ENCODE measurements at regions not wholly inside any gene's neighbourhood (a gene's known extent, or its start where the extent isn't known, plus 50 kb on each side); places are given as distances from the start of the nearest gene placed in this dataset.

- no peak for TF ChIP-seq CTCF (IDR thresholded peaks at IDR 0.05)
- no peak for TF ChIP-seq POLR2A (IDR thresholded peaks at IDR 0.05)
Measured at GRCh38 chr2:228268301-228268700, 86.8 kb upstream of the SPHKAP start.

Data from sigmoid colon (tissue), 3 donors.